Stimulated activated CD4-positive, alpha-beta T cell treated with anti-CD3 and anti-CD28 coated beads, Interleukin-12 subunit alpha, Interleukin-12 subunit beta, amount 100 ng/mL, for 4 hours (primary cell): ENCODE measurements at regions not wholly inside any gene's neighbourhood (a gene's known extent, or its start where the extent isn't known, plus 50 kb on each side); places are given as distances from the start of the nearest gene placed in this dataset.

ENCODE experiments used
- DNase-seq: peaks from one replicate; pipeline ENCODE4 v3.0.0-alpha.2; 2020

DNA sequence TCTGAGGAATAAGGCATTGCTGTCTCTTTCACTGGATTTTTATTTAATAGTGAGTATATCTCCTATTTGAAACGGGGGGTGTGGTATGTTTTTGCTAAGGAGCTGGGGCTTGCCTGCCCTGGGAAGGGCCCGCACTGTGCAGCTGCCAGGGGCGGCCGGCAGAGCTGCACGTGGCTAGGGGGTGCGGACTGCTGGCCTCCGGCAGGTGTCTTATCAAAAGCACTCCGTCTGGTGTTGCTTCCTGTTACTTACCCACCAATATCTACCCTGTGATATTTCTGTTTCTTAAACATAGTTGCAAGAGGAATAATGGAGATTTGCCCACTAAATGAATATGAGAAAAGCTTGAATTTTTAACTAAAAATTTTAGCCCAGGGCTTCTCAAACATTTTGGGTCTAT is 232.0 kb downstream of the IRX1 start:
- no peak for DNase-seq

DNA sequence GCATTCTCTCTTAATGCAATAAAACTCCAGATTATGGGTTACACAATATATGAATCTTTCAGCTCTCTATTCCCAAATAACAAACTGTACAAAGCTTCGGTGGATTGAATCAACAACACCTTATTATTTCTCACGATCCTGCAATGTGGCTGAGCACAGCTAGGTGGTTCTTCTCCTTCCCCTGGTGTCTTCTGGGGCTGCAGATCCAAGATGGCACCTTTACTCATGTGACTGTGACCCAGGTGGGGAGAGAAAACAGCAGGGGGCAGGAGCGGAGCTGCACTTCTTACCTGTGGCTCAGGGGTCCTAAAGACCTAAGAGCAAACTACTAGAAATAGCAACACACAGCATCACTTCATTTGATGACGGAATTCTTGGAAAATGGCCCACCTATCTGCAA is 233.1 kb downstream of the IRX1 start:
- DNase-seq, result no peak

- DNase-seq, result no peak
Measured at GRCh38 chr5:3833566-3833965, 237.9 kb downstream of the IRX1 start.

DNA sequence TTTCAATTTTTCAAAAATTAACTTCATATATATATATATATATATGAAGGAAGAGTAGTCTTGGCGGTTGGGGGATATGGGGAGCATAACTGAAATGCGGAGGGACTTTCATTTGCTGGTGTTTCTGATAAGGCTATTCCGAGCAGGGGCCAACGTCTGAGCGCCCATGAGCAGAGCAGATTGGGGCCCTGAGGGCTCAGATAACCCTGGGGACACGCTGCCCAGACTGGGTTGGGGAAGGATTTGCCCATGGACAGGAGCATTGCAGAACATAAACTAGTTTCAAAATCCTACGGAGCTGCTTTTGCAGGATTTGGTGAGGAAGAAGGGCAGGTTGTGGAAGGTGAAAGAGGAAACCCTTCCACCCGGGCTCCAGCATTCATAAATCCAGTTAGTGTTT is 240.2 kb downstream of the IRX1 start:
- no peak for DNase-seq

- no peak for DNase-seq
Measured at GRCh38 chr5:3836528-3836927, 240.9 kb downstream of the IRX1 start.

GRCh38 chr5:3837506-3837905 is 241.9 kb downstream of the IRX1 start:
- no peak for DNase-seq

DNA sequence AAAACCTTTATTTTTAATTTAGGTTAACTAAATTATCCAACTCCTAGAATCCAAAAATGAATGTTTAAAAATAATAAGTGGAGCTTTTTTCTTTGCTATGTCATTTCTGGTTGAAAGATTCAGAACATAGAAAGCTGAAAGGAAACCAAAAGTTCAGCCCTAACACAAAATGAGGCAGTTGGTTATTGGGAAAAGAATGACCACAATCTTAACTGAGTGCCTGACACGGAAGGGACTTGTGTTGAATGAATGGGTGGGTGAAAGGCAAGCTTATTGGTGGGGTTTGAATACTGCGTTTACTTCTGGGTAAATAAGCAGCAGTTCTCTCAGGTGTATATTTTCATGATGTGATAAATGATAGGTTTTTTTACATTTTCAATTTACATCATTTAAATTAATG is 243.5 kb downstream of the IRX1 start:
- DNase-seq, result no peak

DNA sequence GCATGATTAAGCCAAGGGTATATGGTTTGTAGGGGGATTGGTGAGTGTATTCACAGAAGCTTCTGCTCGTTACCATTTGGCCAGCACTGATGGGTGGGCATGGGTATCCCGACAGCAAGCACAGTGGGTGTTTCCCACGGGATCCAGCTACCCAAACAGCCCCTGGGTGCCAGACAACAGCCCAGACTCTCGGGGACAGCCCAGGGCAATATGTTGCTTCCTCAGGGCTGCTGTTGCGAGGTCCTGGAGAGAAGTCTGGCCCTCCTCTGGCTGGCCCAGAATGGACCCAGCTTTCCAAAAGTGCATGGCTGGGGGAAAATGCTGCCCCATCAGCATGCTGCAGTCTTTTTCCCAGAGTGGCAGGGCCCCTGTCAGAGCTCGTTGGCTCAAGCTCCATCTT is 247.0 kb downstream of the IRX1 start:
- no peak for DNase-seq

GRCh38 chr5:3843706-3844105 is 248.1 kb downstream of the IRX1 start:
- DNase-seq, result no peak

- DNase-seq, result no peak
Measured at GRCh38 chr5:3844266-3844665, 248.6 kb downstream of the IRX1 start.

- no peak for DNase-seq
Measured at GRCh38 chr5:3845230-3845629, 249.6 kb downstream of the IRX1 start.

GRCh38 chr5:3852161-3852916 is 256.7 kb downstream of the IRX1 start:
- DNase-seq, result no peak

DNA sequence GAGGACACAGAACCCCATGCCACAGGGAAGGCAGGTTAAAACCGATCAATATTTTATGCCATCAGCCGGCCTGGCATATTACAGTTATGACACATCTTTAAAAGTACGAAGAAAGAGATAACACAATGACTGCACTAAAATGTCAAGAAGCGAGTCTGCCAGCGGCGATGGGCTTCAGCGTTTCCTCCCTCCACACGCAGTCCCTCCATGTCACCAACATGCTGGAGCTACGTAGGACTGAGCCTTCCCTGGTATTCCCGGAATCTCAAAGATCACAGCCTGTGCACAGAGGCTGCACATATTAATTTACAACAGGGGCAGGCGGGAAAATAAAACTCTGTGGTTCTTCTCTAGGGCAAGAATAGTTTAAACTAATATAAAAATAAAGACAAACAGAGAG is 257.7 kb downstream of the IRX1 start:
- DNase-seq, result no peak

DNA sequence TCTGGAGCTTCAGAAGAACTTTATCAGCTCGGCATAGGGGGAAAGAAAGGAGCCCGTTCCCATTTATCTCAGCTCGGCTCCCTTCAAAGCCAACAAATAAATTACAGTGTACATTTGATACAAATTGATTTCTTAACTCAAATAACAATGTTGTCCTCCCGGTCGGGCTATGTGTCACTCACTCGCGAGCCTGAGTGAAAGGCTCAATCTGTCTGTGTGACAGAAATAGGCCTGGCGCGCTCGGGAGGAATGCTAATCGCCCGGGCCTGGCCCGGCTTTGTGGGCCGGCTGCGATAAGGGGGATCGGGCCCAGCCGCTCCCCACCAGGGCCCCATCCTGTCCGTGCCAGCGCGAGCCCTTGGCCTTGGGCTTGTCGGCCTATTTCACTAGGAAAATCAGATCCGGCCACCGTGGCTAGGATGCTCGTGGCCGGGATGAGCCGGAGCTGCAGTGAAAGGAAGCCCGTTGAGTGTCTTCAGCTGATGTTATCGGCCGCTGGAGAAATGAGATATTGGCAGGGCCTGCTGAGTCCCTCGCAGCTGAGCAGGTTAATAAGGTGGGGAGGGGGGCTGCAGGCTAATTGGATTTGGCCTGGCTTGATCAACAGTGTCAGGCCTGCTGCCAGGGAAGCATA is 258.7 kb downstream of the IRX1 start:
- no peak for DNase-seq

DNA sequence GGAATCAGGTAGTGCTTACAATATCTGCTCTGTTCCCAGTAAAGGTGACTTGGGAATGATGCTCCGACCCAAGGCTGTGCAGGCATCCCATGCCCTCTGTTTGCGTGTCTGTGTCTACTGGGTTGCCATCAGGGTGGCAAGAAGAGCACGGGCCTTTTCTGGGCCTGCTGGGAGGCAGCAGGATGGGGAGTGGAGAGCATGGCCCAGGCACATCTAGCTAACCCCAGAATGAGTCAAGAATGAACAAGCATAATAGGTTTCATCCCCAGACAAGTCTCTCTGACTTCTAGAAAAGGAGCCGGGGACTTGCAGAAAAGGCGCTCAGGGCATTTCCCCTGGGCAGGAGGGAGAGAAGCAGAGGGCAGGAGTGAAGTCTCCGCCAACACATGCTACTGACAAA is 260.4 kb downstream of the IRX1 start:
- no peak for DNase-seq

GRCh38 chr5:3858524-3858923 is 262.9 kb downstream of the IRX1 start:
- no peak for DNase-seq

- DNase-seq, result no peak
Measured at GRCh38 chr5:3862906-3863305, 267.3 kb downstream of the IRX1 start.

DNA sequence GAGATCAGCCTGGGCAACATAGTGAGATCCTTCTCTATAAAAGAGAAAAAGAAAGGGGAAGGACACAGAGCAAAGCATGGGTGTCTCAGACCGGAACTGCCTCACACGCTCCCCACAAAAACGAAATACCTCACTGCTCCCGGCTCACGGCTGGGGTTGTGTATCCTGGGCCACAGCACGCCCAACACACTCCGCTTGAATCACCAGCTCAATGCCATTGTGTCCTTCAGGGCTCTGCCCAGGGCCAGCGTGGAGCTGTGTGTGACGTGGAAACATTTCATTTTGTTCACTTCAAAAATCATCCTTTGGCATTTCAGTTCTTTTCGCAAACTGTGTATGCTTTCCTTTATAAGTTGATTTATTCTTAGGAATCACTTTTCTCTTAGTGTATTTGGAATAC is 279.5 kb downstream of the IRX1 start:
- DNase-seq, result no peak

DNA sequence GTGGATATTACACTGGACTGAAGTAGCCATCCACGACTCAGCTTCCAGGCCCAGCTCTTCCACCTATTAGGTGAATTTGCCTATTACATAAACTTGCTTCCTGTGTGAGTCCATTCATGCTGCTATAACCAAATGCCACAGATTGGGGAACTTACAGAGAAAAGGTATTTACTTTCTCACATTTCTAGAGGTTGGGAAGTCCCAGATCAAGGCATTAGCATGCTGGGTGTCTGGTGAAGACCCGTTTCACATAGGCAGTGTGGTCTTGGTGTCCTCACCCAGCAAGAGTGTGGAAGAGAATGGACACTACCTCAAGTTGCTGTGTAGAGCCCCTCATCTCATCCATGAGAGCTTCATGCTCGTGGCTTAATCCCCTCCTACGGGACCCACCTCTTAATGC is 282.6 kb downstream of the IRX1 start:
- DNase-seq, result no peak

DNA sequence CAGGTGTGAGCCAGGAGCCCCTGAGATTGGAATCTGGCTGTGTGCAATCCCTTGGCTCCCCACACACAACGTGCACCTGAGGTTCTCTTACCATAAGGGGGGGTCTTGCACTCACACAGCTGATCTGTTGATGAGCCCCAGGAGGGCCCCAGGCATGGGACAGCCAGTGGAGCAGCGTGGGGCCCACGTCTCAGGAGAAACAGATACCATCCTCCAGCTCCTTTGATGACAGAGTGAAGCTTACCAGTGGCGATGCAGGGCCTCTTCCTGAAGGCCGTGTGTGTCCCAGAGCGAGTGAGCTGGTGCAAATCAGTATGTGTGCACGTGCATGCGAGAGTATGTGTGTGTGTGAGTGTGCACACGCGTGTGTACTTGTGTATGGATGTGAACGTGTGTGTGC is 287.4 kb downstream of the IRX1 start:
- DNase-seq, result no peak

DNA sequence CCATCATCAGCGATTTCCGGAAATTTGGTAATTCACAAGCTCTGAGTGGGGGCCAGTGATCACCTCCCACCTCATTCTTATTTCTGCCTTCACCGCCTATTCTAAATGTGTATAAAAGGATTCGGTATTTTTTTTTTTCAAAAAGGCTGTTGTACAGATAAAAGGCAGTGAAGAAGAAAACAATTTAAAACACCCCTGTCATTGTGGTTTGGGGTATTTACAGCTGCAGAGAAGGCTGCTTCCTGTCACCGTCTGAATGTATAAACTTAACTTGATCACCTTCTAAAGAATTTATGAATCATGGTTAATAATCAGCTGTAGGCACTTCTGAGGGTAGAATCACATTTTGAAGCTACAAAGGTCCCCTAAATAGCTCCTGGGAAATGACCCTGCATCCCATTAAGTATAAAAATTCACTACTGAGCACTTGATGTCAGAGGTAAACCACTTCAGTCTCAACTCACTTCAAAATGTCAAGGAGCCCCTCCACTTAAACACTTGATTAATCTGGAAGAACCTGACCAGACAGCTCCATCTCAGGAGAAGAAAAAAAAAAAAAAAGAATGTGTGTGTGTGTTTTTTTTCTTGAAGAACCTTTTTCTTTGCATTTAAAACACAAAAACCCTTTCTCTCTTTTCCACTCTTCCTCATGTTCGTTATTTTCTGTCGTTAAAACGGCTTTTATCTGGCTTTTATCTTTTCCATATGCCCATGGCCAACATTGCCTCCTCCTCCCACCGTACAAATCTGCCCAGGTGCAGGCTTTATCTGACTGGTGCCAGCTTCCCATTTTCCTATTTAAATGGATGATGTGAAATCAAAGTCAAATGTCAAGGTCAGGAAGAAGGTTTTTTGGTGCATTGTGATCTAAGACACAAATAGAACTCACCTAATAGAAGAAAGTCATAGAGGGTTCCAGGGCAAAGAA is 291.2 kb downstream of the IRX1 start:
- DNase-seq, result no peak

DNA sequence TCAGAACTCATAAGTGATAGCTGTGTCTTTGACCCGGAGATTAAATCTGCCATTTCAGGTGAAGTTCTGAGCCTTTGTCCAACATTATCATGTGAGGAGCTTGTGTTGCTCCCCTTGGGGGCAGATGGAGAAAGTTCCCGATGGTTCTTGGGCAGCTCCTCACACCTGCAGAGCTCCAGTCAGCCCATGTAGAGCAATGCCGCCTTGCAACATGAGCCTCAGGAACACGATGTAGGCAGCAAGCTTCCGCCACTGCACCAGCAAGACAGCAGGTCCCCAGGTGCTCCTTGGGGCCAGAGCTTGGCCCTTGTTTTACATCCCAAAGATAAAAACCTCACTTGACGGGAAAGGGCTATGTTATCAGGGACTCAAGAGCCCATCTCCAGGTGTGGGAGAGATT is 292.7 kb downstream of the IRX1 start:
- no peak for DNase-seq

- DNase-seq, result no peak
Measured at GRCh38 chr5:3889412-3890142, 293.9 kb downstream of the IRX1 start.
